ENCODE measurements at regions not wholly inside any gene's neighbourhood (a gene's known extent, or its start where the extent isn't known, plus 50 kb on each side); places are given as distances from the start of the nearest gene placed in this dataset.

GRCh38 chr11:95341221-95341620 is 110.2 kb upstream of the SESN3 start:
- TF ChIP-seq CTCF (IDR thresholded peaks at IDR 0.05; ENCODE audit: poor library complexity) (no peak), EZH2 (IDR thresholded peaks at IDR 0.05; ENCODE audit: borderline replicate concordance) (no peak)
